Muscle layer of duodenum (tissue), 2 donors: ENCODE measurements at regions not wholly inside any gene's neighbourhood (a gene's known extent, or its start where the extent isn't known, plus 50 kb on each side); places are given as distances from the start of the nearest gene placed in this dataset.
"Not testable (repeated sequence)": the region's sequence is repeated elsewhere in the genome, so short reads cannot be mapped to it uniquely, and the experiment has no call there.

Experiments used
- H3K27ac ChIP-seq: one replicate; pipeline ENCODE4 v1.7.0; 2013; ENCODE audit warnings: mild to moderate bottlenecking, low read length
- H3K27me3 ChIP-seq: one replicate; pipeline ENCODE4 v1.7.0; 2013; ENCODE audit warnings: low read depth, mild to moderate bottlenecking, control low read depth, low read length
- H3K36me3 ChIP-seq, 2 donors: one replicate each; pipeline ENCODE4 v1.7.0; 2013; ENCODE audit warnings: low read length in 2 of 2, control low read depth in 1 of 2, mild to moderate bottlenecking in 1 of 2; ENCODE audit not compliant: insufficient read depth in 2 of 2, control insufficient read depth in 1 of 2
- H3K4me1 ChIP-seq, 2 donors: one replicate each; pipeline ENCODE4 v1.7.0; 2013; ENCODE audit warnings: low read length in 2 of 2, mild to moderate bottlenecking in 2 of 2, control low read depth in 1 of 2, moderate library complexity in 1 of 2; ENCODE audit not compliant: insufficient read depth in 2 of 2, control insufficient read depth in 1 of 2
- H3K4me3 ChIP-seq, 2 donors: one replicate each; pipeline ENCODE4 v1.7.0; 2013; ENCODE audit warnings: low read length in 2 of 2, low read depth in 1 of 2, mild to moderate bottlenecking in 1 of 2
- H3K9me3 ChIP-seq, 2 donors: one replicate each; pipeline ENCODE4 v1.7.0; 2013; ENCODE audit warnings: low read length in 2 of 2, control low read depth in 1 of 2, mild to moderate bottlenecking in 1 of 2; ENCODE audit not compliant: control insufficient read depth in 1 of 2
- donor health status: healthy.

DNA sequence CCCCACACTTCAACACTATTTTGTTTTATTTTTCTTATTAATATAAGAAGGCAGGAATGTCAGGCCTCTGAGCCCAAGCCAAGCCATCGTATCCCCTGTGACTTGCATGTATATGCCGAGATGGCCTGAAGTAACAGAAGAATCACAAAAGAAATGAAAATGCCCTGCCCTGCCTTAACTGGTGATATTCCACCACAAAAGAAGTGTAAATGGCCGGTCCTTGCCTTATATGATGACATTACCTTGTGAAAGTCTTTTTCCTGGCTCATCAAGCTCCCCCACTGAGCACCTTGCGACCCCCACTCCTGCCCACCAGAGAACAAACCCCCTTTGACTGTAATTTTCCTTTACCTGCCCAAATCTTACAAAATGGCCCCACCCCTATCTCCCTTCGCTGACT, 272.6 kb downstream of the SATB2 start:
- H3K27me3 ChIP-seq, H3K4me3 ChIP-seq, H3K9me3 ChIP-seq, H3K4me1 ChIP-seq, H3K36me3 ChIP-seq, H3K27ac ChIP-seq: not testable (repeated sequence)

DNA sequence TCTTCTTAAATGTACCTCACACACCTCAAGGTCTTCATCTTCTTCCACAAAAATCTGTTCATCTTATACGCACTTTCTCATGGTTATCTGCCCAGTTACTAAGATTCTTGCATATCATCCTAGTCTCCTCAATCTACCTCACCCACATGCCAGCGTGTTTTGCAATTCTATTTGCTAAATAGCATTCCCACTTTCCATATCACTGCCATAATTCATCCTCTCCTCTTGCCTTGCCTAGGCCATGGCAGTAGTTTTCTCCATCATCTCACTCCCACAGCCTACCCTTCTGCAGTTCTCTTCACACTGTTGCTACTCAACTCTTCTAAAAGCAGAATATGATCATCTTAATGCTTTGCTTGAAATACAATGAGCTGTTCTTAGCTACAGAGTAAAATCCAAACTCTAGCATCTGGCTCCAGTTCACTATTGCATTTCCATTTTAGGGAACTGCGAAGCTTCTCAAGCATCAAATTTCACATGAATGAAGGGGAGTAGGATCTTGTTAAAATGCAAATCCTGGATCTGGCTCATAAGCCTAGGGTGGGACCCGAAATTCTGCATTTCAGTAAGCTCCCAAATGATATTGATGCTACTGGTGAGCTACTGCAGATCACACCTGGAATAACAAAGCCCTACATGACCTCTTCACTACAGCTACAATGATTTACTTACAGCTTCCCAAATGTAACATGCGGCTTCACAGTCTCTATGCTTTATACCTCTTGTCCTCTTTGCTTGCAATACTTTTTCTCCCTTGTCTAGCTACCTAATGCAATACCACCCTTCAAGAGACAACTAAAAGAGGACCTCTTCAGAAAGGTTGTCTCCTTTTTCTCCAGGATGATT, 293.9 kb downstream of the SATB2 start:
- Histone ChIP-seq H3K4me1 (no peaks in the 10 kb centered on the region), H3K4me3 (no peak overlapping the region), H3K27ac (no peak overlapping the region), H3K36me3 (no peaks in the 10 kb centered on the region), H3K27me3 (no peaks in the 10 kb centered on the region), H3K9me3 (no peaks in the 10 kb centered on the region)

DNA sequence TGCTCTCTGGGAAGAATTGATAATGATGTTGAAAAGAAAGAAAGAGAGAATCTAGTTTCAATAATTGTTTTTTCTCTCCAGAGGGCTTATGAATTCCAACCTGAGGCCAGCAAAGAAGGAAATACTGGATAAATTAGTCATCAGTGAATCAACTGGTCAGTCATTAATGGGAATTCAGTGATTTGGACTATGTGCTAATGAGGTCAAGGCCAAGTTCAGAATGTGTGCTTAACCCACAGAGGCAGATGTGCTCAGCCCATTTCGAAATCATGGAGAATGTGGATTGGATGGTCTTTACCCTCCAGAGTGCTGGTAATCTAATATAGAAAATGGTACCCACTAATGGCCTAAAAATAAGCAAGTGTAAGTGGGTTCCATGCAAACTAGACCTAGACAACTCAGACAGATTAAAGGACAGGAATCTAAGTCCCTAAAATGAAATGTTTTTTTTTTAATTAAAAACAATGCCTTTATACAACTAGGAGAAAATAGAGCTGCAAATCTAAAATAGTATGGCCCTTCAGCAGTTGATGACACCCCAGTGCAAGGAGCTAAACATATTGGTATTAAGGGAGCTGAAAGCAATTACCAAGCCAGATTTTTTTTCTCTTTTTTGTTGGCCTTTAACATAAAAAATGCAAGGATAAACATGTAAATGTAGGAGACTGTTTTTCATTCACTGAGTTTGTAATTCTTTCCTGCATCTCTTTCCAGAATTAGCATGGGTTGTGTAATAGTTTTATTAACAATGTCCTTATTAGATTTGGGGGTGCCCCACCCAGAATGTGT, 296.9 kb downstream of the SATB2 start:
- Histone ChIP-seq H3K36me3 (no peaks in the 10 kb centered on the region), H3K9me3 (peaks cover 0 to 2% of the 10 kb centered on the region in 2 donors), H3K27me3 (no peaks in the 10 kb centered on the region), H3K27ac (no peak overlapping the region), H3K4me3 (no peak overlapping the region), H3K4me1 (no peaks in the 10 kb centered on the region)

DNA sequence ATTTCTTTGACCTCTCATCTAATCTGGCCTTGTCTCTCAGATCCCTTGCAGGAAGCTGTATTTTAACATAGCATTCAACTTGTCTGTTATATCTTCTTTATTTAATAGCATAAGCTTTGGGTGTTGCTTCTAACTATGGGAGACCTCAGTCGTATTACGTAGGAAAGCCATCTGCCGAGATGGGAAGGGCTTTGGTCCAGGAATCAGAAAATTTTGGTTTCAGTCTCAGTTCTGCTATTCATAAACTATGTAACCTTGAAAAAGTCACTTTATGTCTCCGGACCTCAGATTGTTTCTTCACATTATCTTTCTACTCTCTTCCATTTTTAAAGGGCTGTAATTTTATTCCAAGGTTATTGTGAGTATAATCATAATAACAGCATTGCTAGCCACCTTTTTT, 297.7 kb downstream of the SATB2 start:
- peaks cover 0 to 2% of the 10 kb centered on the region in 2 donors for H3K9me3 ChIP-seq
- no peaks in the 10 kb centered on the region for H3K4me1 ChIP-seq

DNA sequence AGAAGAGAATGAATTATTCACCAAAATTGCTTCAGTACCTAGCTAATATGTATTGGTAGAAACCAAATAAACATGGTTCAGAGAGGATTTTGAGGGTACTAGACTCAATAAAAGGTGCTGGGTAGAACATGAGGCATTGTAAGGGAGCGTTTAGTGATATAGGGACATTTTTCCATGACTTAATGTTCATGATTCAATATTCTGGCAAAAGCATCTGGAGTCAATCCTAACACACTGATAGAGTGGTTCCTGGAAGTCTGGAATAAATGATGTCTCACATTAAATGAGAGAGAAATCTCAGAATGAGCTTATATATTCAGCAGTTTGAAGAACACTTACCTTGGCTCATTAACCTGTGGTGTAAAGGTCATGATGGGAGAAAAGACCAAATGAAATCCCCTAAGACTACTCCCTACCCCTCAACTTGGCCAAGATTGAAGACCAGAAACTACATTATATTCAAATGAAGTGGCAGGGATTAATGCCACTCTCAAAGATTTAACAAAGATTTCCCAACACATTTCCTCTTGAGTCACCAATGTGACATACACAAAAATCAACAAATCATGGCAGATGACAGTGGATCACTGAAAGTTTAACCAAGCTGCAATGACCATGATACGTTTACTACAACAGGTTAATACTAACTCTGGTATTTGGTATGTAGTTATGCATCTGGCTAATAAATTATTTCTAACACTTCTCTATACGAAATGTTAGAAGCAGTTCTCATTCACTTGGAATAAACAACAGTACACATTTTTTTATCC, 309.5 kb downstream of the SATB2 start:
- Histone ChIP-seq H3K4me3 (no peak overlapping the region), H3K4me1 (no peaks in the 10 kb centered on the region), H3K9me3 (peaks cover 0 to 3% of the 10 kb centered on the region in 2 donors), H3K27ac (no peak overlapping the region), H3K36me3 (no peaks in the 10 kb centered on the region), H3K27me3 (no peaks in the 10 kb centered on the region)

More for the DNA sequence above, 297.7 kb downstream of the SATB2 start:
- H3K27me3 ChIP-seq, result no peaks in the 10 kb centered on the region
- no peak overlapping the region for H3K27ac ChIP-seq
- H3K36me3 ChIP-seq, result no peaks in the 10 kb centered on the region
- no peak overlapping the region for H3K4me3 ChIP-seq

DNA sequence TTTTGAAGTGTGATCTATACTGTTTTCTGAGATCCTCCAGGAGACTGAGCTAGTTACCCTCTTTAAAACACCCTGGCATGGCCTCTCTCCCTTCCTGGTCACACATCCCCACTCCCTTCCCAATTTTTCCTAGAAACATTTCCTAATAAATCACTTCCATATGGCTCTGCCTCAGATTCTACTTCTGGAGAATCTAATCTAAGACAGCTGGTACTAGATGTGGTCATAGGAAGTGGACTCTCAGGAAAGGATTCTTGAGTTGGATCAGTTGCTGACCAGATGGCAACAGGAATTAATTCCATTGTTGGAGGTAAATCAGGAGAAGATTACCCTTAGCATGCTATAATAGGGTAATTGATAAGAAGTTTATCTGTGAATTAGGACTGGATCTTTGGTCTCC, 310.5 kb downstream of the SATB2 start:
- H3K27ac ChIP-seq, result no peak overlapping the region
- H3K4me1 ChIP-seq, result no peaks in the 10 kb centered on the region
- H3K4me3 ChIP-seq, result no peak overlapping the region
- H3K9me3 ChIP-seq, result peaks cover 0 to 3% of the 10 kb centered on the region in 2 donors
- no peaks in the 10 kb centered on the region for H3K36me3 ChIP-seq
- H3K27me3 ChIP-seq, result no peaks in the 10 kb centered on the region

DNA sequence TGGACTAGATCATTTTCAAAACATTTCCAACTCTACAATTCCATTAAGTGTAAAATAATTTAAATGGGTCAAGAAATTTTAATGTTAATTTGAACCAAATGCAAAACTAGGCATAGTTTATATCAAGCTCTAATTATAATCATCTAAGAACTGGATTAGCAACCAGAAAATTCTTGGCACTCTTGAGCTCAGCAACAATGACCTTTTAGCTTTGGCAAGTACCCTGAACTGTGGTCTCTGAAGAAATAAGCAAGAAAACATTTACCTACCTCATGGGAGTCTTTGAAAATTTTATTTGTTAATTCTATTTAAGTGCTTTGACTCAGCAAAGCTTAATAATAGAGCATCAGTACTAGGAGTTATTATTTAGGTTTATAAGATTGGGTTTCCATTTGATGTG, 313.2 kb downstream of the SATB2 start:
- no peak overlapping the region for H3K4me3 ChIP-seq

DNA sequence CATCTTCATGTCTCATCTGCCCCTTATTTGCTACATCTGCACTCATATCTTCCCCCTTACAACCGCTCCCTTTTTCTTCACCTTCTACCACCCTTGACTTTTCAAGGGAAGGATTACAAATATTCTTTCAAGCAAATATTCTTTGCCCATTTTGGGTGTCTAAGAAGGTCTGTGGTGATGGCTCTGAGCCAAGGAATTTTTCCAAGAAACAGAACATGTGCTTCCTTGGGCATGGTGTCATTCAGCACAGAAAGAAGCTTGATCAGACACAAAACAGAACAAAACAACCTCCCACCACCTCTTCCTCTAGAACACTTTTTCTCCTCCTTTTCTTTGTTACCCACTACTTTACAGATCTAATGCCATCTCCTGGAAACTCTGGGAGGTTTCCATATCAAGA, 313.7 kb downstream of the SATB2 start:
- H3K4me3 ChIP-seq, result no peak overlapping the region
- no peaks in the 10 kb centered on the region for H3K36me3 ChIP-seq
- H3K27ac ChIP-seq, result no peak overlapping the region
- H3K27me3 ChIP-seq, result no peaks in the 10 kb centered on the region
- peaks cover 0 to under 1% of the 10 kb centered on the region in 2 donors for H3K9me3 ChIP-seq
- H3K4me1 ChIP-seq, result no peaks in the 10 kb centered on the region

More for the DNA sequence above, 313.2 kb downstream of the SATB2 start:
- H3K27me3 ChIP-seq, result no peaks in the 10 kb centered on the region
- H3K36me3 ChIP-seq, result no peaks in the 10 kb centered on the region
- no peak overlapping the region for H3K27ac ChIP-seq
- peaks cover 0 to 3% of the 10 kb centered on the region in 2 donors for H3K9me3 ChIP-seq
- H3K4me1 ChIP-seq, result no peaks in the 10 kb centered on the region

DNA sequence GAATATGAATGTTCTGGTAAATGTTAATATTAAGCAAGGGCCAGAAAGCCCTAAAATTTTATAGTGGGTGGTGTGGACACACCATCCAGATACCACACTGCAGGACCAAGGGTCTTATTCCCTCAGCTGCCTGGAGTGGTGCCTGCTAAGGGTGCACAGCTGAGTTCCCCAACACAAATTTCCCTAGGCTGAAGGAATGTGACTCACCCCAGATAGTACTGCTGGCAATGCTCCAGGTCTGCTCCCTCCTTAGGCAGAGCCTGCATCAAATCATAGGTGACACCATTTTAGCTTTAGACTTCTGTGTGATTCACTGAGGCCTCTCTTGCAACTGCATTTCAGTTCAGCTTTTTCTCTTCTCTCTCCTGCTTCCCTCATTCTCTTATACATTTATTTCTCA, 321.1 kb downstream of the SATB2 start:
- Histone ChIP-seq H3K4me3 (no peak overlapping the region), H3K36me3 (no peaks in the 10 kb centered on the region), H3K4me1 (no peaks in the 10 kb centered on the region), H3K9me3 (no peaks in the 10 kb centered on the region), H3K27me3 (no peaks in the 10 kb centered on the region), H3K27ac (no peak overlapping the region)

DNA sequence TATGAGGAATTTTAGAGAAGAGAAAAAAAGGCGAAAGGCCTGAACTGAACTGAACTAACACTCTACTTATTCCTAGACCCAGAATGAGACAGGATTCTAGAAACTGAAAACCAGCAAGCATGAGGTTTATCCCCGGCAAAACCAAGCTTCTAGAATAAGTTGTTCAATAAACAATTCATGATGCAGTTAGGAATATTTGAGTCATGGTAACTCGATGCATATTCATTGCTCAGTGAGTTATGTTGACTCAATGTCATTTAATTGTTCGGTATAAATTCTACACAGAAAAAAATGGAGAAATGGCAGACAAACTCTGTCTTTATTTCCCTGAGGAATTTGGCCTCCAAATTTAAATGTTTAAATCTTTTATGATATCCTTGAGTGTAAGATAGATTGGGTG, 321.5 kb downstream of the SATB2 start:
- Histone ChIP-seq H3K36me3 (no peaks in the 10 kb centered on the region), H3K27me3 (no peaks in the 10 kb centered on the region), H3K9me3 (no peaks in the 10 kb centered on the region), H3K4me1 (no peaks in the 10 kb centered on the region), H3K4me3 (no peak overlapping the region), H3K27ac (no peak overlapping the region)

DNA sequence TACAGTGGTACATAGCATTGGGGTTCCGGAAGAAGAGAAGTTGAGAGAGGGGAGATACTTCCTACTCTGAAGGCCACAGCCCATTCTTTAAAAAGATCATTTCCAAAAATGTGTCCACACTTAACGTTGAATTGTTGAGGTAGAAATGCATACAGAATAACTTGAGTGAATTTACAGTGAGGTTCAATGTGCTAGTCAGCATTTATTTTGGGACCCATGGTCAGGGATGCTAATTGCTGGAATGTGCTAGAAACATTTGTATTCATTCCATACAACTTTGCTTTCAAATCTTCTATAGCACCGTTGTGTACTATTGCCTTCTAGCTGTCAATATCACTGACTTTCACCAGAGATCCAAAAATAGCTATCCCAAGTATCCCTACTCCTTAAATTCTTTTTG, 325.9 kb downstream of the SATB2 start:
- Histone ChIP-seq H3K27me3 (no peaks in the 10 kb centered on the region), H3K36me3 (no peaks in the 10 kb centered on the region), H3K4me3 (no peak overlapping the region), H3K27ac (no peak overlapping the region), H3K4me1 (no peaks in the 10 kb centered on the region), H3K9me3 (no peaks in the 10 kb centered on the region)
